Endodermal cell (in vitro differentiated cells): ENCODE measurements at regions not wholly inside any gene's neighbourhood (a gene's known extent, or its start where the extent isn't known, plus 50 kb on each side); places are given as distances from the start of the nearest gene placed in this dataset.
"Not testable (repeated sequence)": the region's sequence is repeated elsewhere in the genome, so short reads cannot be mapped to it uniquely, and the experiment has no call there.

Experiments used
- DNase-seq: peaks from one replicate; pipeline ENCODE4 v3.0.0-alpha.2; 2017
- H3K27ac ChIP-seq: 2 replicates; pipeline ENCODE4 v1.5.1; 2013; ENCODE audit warnings: mild to moderate bottlenecking, low read depth, low read length, moderate library complexity
- H3K27me3 ChIP-seq: 2 replicates; pipeline ENCODE4 v1.6.1; 2013; ENCODE audit warnings: mild to moderate bottlenecking, low read length, moderate library complexity; ENCODE audit not compliant: insufficient read depth, control insufficient read depth, poor library complexity, severe bottlenecking
- H3K36me3 ChIP-seq: 2 replicates; pipeline ENCODE4 v1.7.0; 2013; ENCODE audit warnings: mild to moderate bottlenecking, low read length, moderate library complexity; ENCODE audit not compliant: control insufficient read depth, insufficient read depth
- H3K4me1 ChIP-seq: one replicate; pipeline ENCODE4 v1.7.0; 2013; ENCODE audit warnings: low read length; ENCODE audit not compliant: control insufficient read depth, insufficient read depth
- H3K4me3 ChIP-seq: 2 replicates; pipeline ENCODE4 v1.5.1; 2013; ENCODE audit warnings: mild to moderate bottlenecking, low read length, moderate library complexity
- H3K9ac ChIP-seq: 2 replicates; pipeline ENCODE4 v1.6.1; 2013; ENCODE audit warnings: mild to moderate bottlenecking, low read length, moderate library complexity; ENCODE audit not compliant: poor library complexity, severe bottlenecking; ENCODE audit errors: extremely low read depth
- H3K9me3 ChIP-seq: 2 replicates; pipeline ENCODE4 v1.6.1; 2013; ENCODE audit warnings: mild to moderate bottlenecking, low read length, moderate library complexity; ENCODE audit not compliant: control insufficient read depth
- H3K27ac Mint-ChIP-seq: 2 replicates; pipeline ENCODE4 v1.8.0; 2020; ENCODE audit warnings: mixed read lengths
- H3K27me3 Mint-ChIP-seq: 2 replicates; pipeline ENCODE4 v1.8.0; 2021; ENCODE audit warnings: mild to moderate bottlenecking, mixed read lengths; ENCODE audit not compliant: insufficient read depth
- H3K36me3 Mint-ChIP-seq: 2 replicates; pipeline ENCODE4 v1.8.0; 2020; ENCODE audit warnings: low read depth, mixed read lengths
- H3K4me1 Mint-ChIP-seq: 2 replicates; pipeline ENCODE4 v1.8.0; 2020; ENCODE audit warnings: mixed read lengths
- H3K4me3 Mint-ChIP-seq: 2 replicates; pipeline ENCODE4 v1.8.0; 2020; ENCODE audit warnings: mild to moderate bottlenecking, moderate library complexity, mixed read lengths
- H3K9me3 Mint-ChIP-seq: 2 replicates; pipeline ENCODE4 v1.8.0; 2020; ENCODE audit warnings: mild to moderate bottlenecking, mixed read lengths
- CTCF ChIP-seq: fragments of 200-600 bp; sonication (generic); conservative IDR thresholded peaks from 2 replicates; pipeline ENCODE4 v1.5.0; 2021; ENCODE audit warnings: antibody characterized with exemption, mild to moderate bottlenecking
- WGBS, 2 experiments: methylation state at CpG; one replicate each; pipeline versions ENCODE4 v1.1.5 to v1.1.7; 2013; ENCODE audit warnings: missing lambda C conversion rate in 2 of 2, mixed read lengths in 1 of 2; ENCODE audit not compliant: insufficient coverage in 1 of 2, insufficient read length in 1 of 2; 5-methylcytosine and 5-hydroxymethylcytosine counted together

GRCh38 chr10:16234916-16235315 is 201.9 kb upstream of the PTER start:
- WGBS, 2 experiments, result 95 to 100% methylated on average over 2 of the region's 2 CpGs

GRCh38 chr10:16242446-16242845 is 194.4 kb upstream of the PTER start:
- no peaks in the 10 kb centered on the region for H3K36me3 Mint-ChIP-seq
- H3K9me3 Mint-ChIP-seq, result peaks cover 19% of the 10 kb centered on the region
- Histone ChIP-seq H3K9ac (no peak overlapping the region), H3K9me3 (peaks cover 8% of the 10 kb centered on the region), H3K4me1 (no peaks in the 10 kb centered on the region), H3K27ac (peak overlapping the region; percentile 65), H3K4me3 (no peak overlapping the region), H3K27me3 (no peaks in the 10 kb centered on the region), H3K36me3 (no peaks in the 10 kb centered on the region)
- H3K27ac Mint-ChIP-seq, result no peak overlapping the region
- H3K4me1 Mint-ChIP-seq, result peaks cover 12% of the 10 kb centered on the region
- DNase-seq, result no peak
- H3K27me3 Mint-ChIP-seq, result no peaks in the 10 kb centered on the region
- no peak overlapping the region for H3K4me3 Mint-ChIP-seq
- no peak for TF ChIP-seq CTCF
- WGBS, 2 experiments, result 75 to 93% methylated on average over 1 to 3 of the region's 3 CpGs

More at GRCh38 chr10:16234916-16235315, 201.9 kb upstream of the PTER start:
- Histone ChIP-seq H3K4me1 (no peaks in the 10 kb centered on the region), H3K36me3 (no peaks in the 10 kb centered on the region), H3K27ac (no peak overlapping the region), H3K27me3 (no peaks in the 10 kb centered on the region), H3K4me3 (no peak overlapping the region), H3K9me3 (peaks cover 4% of the 10 kb centered on the region), H3K9ac (no peak overlapping the region)
- no peaks in the 10 kb centered on the region for H3K4me1 Mint-ChIP-seq
- TF ChIP-seq CTCF, result no peak
- DNase-seq, result no peak
- H3K9me3 Mint-ChIP-seq, result peaks cover 12% of the 10 kb centered on the region
- no peak overlapping the region for H3K4me3 Mint-ChIP-seq
- no peak overlapping the region for H3K27ac Mint-ChIP-seq
- no peaks in the 10 kb centered on the region for H3K27me3 Mint-ChIP-seq
- H3K36me3 Mint-ChIP-seq, result no peaks in the 10 kb centered on the region

GRCh38 chr10:16242859-16243613 is 193.8 kb upstream of the PTER start:
- Mint-ChIP-seq H3K27ac (peak overlapping the region; percentile 80), H3K4me3 (no peak overlapping the region), H3K27me3 (no peaks in the 10 kb centered on the region), H3K4me1 (peaks cover 12% of the 10 kb centered on the region), H3K36me3 (no peaks in the 10 kb centered on the region), H3K9me3 (peaks cover 19% of the 10 kb centered on the region)
- TF ChIP-seq CTCF, result no peak
- Histone ChIP-seq H3K27me3 (no peaks in the 10 kb centered on the region), H3K4me1 (no peaks in the 10 kb centered on the region), H3K36me3 (no peaks in the 10 kb centered on the region), H3K27ac (peak overlapping the region; percentile 65), H3K9ac (no peak overlapping the region), H3K4me3 (no peak overlapping the region), H3K9me3 (peaks cover 8% of the 10 kb centered on the region)
- peak; percentile 66 for DNase-seq

- H3K4me3 ChIP-seq, H3K4me3 Mint-ChIP-seq, H3K27me3 ChIP-seq, H3K27me3 Mint-ChIP-seq, H3K9ac ChIP-seq, H3K4me1 Mint-ChIP-seq, H3K27ac Mint-ChIP-seq, H3K36me3 Mint-ChIP-seq, DNase-seq, H3K27ac ChIP-seq, H3K4me1 ChIP-seq, H3K36me3 ChIP-seq, H3K9me3 ChIP-seq: not testable (repeated sequence)
- WGBS, 2 experiments, result 96 to 100% methylated on average over 2 to 7 of the region's 7 CpGs
- peaks cover 19% of the 10 kb centered on the region for H3K9me3 Mint-ChIP-seq
Observed at GRCh38 chr10:16250136-16250535, 186.7 kb upstream of the PTER start.
